SK-N-SH (cell line): ENCODE measurements at regions not wholly inside any gene's neighbourhood (a gene's known extent, or its start where the extent isn't known, plus 50 kb on each side); places are given as distances from the start of the nearest gene placed in this dataset.

Experiments used
- CTCF ChIA-PET: fragments of 300-600, 350-600 bp; formaldehyde crosslinking; extraction: SDS; loops from one replicate; lab custom pipeline; 2021; lab: Yijun Ruan, JAX
- POLR2A ChIA-PET: fragments of 350-600 bp; sonication (Branson Sonifier 250); formaldehyde crosslinking; extraction: SDS; loops from one replicate; lab custom pipeline; 2020; ENCODE audit warnings: antibody characterized with exemption, inconsistent platforms; lab: Yijun Ruan, JAX
- DNase-seq: peaks from one replicate; pipeline ENCODE4 v3.0.0; 2012
- H2AFZ ChIP-seq: fragments of 200-600 bp; sonication (generic); 2 replicates; pipeline ENCODE4 v1.8.1; 2016; ENCODE audit warnings: antibody characterized with exemption, mild to moderate bottlenecking, low read depth
- H3F3A ChIP-seq: fragments of 200-600 bp; sonication (generic); replicated peaks from 2 replicates; pipeline ENCODE3; 2016; ENCODE audit warnings: antibody characterized with exemption, mild to moderate bottlenecking; ENCODE audit not compliant: insufficient read depth
- H3K27ac ChIP-seq, 2 experiments: fragments of 200-500 bp in 1 of 2; fragments of 200-600 bp in 1 of 2; sonication (Bioruptor generic) in 1 of 2; sonication (generic), shearing (Covaris generic) in 1 of 2; 2 replicates each; pipeline versions ENCODE4 v1.5.1 to v1.6.1; 2014 to 2016; ENCODE audit warnings: low read depth in 2 of 2, inconsistent platforms in 1 of 2, low read length in 1 of 2, mild to moderate bottlenecking in 1 of 2, mixed read lengths in 1 of 2
- H3K27me3 ChIP-seq: fragments of 200-600 bp; sonication (generic), shearing (Covaris generic); 2 replicates; pipeline ENCODE4 v1.6.1; 2016; ENCODE audit warnings: mixed run types; ENCODE audit not compliant: insufficient read depth
- H3K36me3 ChIP-seq, 2 experiments: fragments of 200-500 bp in 1 of 2; fragments of 200-600 bp in 1 of 2; sonication (Bioruptor generic) in 1 of 2; sonication (generic) in 1 of 2; replicated peaks in 1 of 2; 2 replicates each; pipeline versions ENCODE3 to v1.5.1; 2014 to 2016; ENCODE audit warnings: low read length in 1 of 2, mild to moderate bottlenecking in 1 of 2; ENCODE audit not compliant: insufficient read depth in 2 of 2, control insufficient read depth in 1 of 2
- H3K4me1 ChIP-seq, 2 experiments: fragments of 200-500 bp in 1 of 2; fragments of 200-600 bp in 1 of 2; sonication (Bioruptor generic) in 1 of 2; sonication (generic), shearing (Covaris generic) in 1 of 2; 2 replicates each; pipeline versions ENCODE4 v1.5.1 to v1.6.1; 2014 to 2016; ENCODE audit warnings: low read depth in 1 of 2, low read length in 1 of 2, mixed run types in 1 of 2; ENCODE audit not compliant: insufficient read depth in 2 of 2, control insufficient read depth in 1 of 2
- H3K4me2 ChIP-seq: fragments of 200-600 bp; sonication (generic), shearing (Covaris generic); 2 replicates; pipeline ENCODE4 v1.6.1; 2017; ENCODE audit warnings: mixed run types
- H3K4me3 ChIP-seq, 2 experiments: fragments of 200-500 bp in 1 of 2; fragments of 200-600 bp in 1 of 2; sonication (Bioruptor generic) in 1 of 2; sonication (generic), shearing (Covaris generic) in 1 of 2; 2 replicates each; pipeline versions ENCODE4 v1.5.1 to v1.8.1; 2014 to 2016; ENCODE audit warnings: low read depth in 2 of 2, inconsistent platforms in 1 of 2, low read length in 1 of 2, mild to moderate bottlenecking in 1 of 2, mixed read lengths in 1 of 2, moderate library complexity in 1 of 2
- H3K79me2 ChIP-seq: fragments of 200-600 bp; sonication (generic); 2 replicates; pipeline ENCODE4 v1.8.1; 2017; ENCODE audit warnings: mild to moderate bottlenecking; ENCODE audit not compliant: insufficient read depth
- H3K9ac ChIP-seq: fragments of 200-600 bp; sonication (generic); 2 replicates; pipeline ENCODE4 v1.6.1; 2017; ENCODE audit warnings: mixed run types
- H3K9me2 ChIP-seq: fragments of 200-600 bp; sonication (generic); 2 replicates; pipeline ENCODE4 v1.6.1; 2017; ENCODE audit warnings: mixed run types
- H3K9me3 ChIP-seq: fragments of 200-600 bp; sonication (generic); 2 replicates; pipeline ENCODE4 v1.6.1; 2017; ENCODE audit warnings: mixed run types, mild to moderate bottlenecking, moderate library complexity
- H4K20me1 ChIP-seq: fragments of 200-600 bp; sonication (generic); 2 replicates; pipeline ENCODE4 v1.6.1; 2017; ENCODE audit warnings: mild to moderate bottlenecking, mixed run types; ENCODE audit not compliant: insufficient read depth
- EP300 ChIP-seq, 2 experiments: IDR thresholded peaks; 2 replicates each; pipeline versions ENCODE4 v1.4.0 to v1.6.1; 2012; ENCODE audit warnings: borderline replicate concordance in 1 of 2, low read depth in 1 of 2, low read length in 1 of 2
- EZH2phosphoT487 ChIP-seq: fragments of 200-600 bp; sonication (generic); IDR thresholded peaks from 2 replicates; pipeline ENCODE4 v1.6.1; 2017; ENCODE audit warnings: low read depth, mixed run types, mild to moderate bottlenecking, antibody characterized with exemption, moderate library complexity, borderline replicate concordance
- FOSL2 ChIP-seq: IDR thresholded peaks from 2 replicates; pipeline ENCODE4 v1.4.0; 2012; ENCODE audit warnings: low read depth, mild to moderate bottlenecking, moderate library complexity, borderline replicate concordance
- GABPA ChIP-seq: IDR thresholded peaks from 2 replicates; pipeline ENCODE4 v1.4.0; 2012; ENCODE audit warnings: low read depth, mild to moderate bottlenecking
- GATA2 ChIP-seq: sonication (generic); formaldehyde crosslinking; IDR thresholded peaks from 2 replicates; pipeline ENCODE4 v1.5.0; 2020; ENCODE audit warnings: mild to moderate bottlenecking, missing genetic modification reagents
- IRF3 ChIP-seq: fragments of 150-350 bp; IDR thresholded peaks from 2 replicates; pipeline ENCODE4 v1.6.1; 2016; ENCODE audit warnings: mild to moderate bottlenecking, low read depth, low read length
- JUND ChIP-seq: IDR thresholded peaks from 2 replicates; pipeline ENCODE4 v1.4.0; 2012
- MXI1 ChIP-seq: IDR thresholded peaks from 2 replicates; pipeline ENCODE4 v1.6.1; 2012; ENCODE audit warnings: mild to moderate bottlenecking, low read depth, low read length, improper control_type of control experiment
- NRF1 ChIP-seq: IDR thresholded peaks from 2 replicates; pipeline ENCODE4 v1.6.1; 2012; ENCODE audit warnings: low read depth, mild to moderate bottlenecking, low read length
- PBX3 ChIP-seq: IDR thresholded peaks from 2 replicates; pipeline ENCODE4; 2012
- POLR2AphosphoS5 ChIP-seq: IDR thresholded peaks from 2 replicates; pipeline ENCODE4 v1.6.1; 2012; ENCODE audit warnings: low read depth, low read length
- RAD21 ChIP-seq: IDR thresholded peaks from 2 replicates; pipeline ENCODE4 v1.6.1; 2012; ENCODE audit warnings: mild to moderate bottlenecking, low read length
- REST ChIP-seq: IDR thresholded peaks from 2 replicates; pipeline ENCODE4 v1.6.1; 2012; ENCODE audit warnings: mild to moderate bottlenecking, low read depth, low read length, moderate library complexity
- SIN3A ChIP-seq: IDR thresholded peaks from 2 replicates; pipeline ENCODE4 v1.6.1; 2012; ENCODE audit warnings: low read depth, mild to moderate bottlenecking, low read length, moderate library complexity, borderline replicate concordance
- TEAD4 ChIP-seq: IDR thresholded peaks from 2 replicates; pipeline ENCODE4 v1.4.0; 2012; ENCODE audit warnings: mild to moderate bottlenecking, borderline replicate concordance; ENCODE audit not compliant: insufficient read depth
- WGBS: methylation state at CpG from one replicate; pipeline ENCODE4 v1.1.6; 2017; ENCODE audit warnings: low lambda C conversion rate; 5-methylcytosine and 5-hydroxymethylcytosine counted together
- TF ChIP-seq, protein P1 (sequence below): fragments of 200-600 bp; sonication (generic); IDR thresholded peaks from 2 replicates; pipeline ENCODE4 v1.6.1; 2017; ENCODE audit warnings: antibody characterized with exemption, mild to moderate bottlenecking, moderate library complexity
- TF ChIP-seq, protein P2 (sequence below): fragments of 150-350 bp; IDR thresholded peaks from 2 replicates; pipeline ENCODE4 v1.6.1; 2017; ENCODE audit warnings: antibody characterized with exemption, low read length, low read depth, borderline replicate concordance
- TF ChIP-seq, protein P3 (sequence below): IDR thresholded peaks from 2 replicates; pipeline ENCODE4 v1.4.0; 2012; ENCODE audit warnings: low read depth

DNA sequence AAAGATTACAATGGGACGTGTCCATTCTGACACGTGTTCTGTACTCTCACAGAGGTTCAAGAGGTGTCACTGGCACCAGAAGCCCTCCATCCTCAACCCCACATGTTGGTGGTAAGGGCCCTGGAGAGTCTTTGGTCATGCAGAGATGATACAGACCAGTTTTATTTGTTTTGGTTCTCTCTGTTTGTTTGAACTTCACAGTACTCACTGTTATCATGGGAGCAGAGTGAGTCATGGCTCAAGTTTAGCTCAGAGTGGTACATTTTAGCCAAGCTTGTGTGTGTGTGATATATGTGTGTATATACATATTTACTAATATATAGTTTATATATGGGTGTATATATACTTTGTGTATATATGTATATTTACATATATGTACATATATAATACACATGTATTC is 935.6 kb downstream of the GRID1 start (continued):
- TF ChIP-seq, protein P1, sequence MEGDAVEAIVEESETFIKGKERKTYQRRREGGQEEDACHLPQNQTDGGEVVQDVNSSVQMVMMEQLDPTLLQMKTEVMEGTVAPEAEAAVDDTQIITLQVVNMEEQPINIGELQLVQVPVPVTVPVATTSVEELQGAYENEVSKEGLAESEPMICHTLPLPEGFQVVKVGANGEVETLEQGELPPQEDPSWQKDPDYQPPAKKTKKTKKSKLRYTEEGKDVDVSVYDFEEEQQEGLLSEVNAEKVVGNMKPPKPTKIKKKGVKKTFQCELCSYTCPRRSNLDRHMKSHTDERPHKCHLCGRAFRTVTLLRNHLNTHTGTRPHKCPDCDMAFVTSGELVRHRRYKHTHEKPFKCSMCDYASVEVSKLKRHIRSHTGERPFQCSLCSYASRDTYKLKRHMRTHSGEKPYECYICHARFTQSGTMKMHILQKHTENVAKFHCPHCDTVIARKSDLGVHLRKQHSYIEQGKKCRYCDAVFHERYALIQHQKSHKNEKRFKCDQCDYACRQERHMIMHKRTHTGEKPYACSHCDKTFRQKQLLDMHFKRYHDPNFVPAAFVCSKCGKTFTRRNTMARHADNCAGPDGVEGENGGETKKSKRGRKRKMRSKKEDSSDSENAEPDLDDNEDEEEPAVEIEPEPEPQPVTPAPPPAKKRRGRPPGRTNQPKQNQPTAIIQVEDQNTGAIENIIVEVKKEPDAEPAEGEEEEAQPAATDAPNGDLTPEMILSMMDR = no peak
- TF ChIP-seq TEAD4 (no peak), POLR2AphosphoS5 (no peak), PBX3 (no peak), NRF1 (no peak), EP300 (IDR thresholded peaks at IDR 0.05; ENCODE audit: borderline replicate concordance in 1 of 2, low read depth in 1 of 2, low read length in 1 of 2) (no peak), IRF3 (no peak)
- TF ChIP-seq, protein P2, sequence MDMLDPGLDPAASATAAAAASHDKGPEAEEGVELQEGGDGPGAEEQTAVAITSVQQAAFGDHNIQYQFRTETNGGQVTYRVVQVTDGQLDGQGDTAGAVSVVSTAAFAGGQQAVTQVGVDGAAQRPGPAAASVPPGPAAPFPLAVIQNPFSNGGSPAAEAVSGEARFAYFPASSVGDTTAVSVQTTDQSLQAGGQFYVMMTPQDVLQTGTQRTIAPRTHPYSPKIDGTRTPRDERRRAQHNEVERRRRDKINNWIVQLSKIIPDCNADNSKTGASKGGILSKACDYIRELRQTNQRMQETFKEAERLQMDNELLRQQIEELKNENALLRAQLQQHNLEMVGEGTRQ = no peak

- H3K79me2 ChIP-seq = no peaks in the 10 kb centered on the region
- H3K4me2 ChIP-seq = no peak overlapping the region
- WGBS = 63% methylated on average over 7 of the region's 7 CpGs
- H3K36me3 ChIP-seq = no peaks in the 10 kb centered on the region
- ChIA-PET CTCF (no interaction called here), POLR2A (no interaction called here)
- H2AFZ ChIP-seq = no peak overlapping the region
- DNase-seq = no peak
- H3F3A ChIP-seq = no peaks in the 10 kb centered on the region
- no peak overlapping the region for H3K27ac ChIP-seq
- H3K4me3 ChIP-seq = no peak overlapping the region
- peaks cover 0 to 8% of the 10 kb centered on the region in 2 experiments; a peak in 1 of 4 replicates for H3K4me1 ChIP-seq
- H3K9ac ChIP-seq = no peak overlapping the region
- H3K27me3 ChIP-seq = no peaks in the 10 kb centered on the region
- H4K20me1 ChIP-seq = no peaks in the 10 kb centered on the region
- no peaks in the 10 kb centered on the region for H3K9me2 ChIP-seq
- no peak for TF ChIP-seq GABPA
- TF ChIP-seq SIN3A = no peak
- no peak for TF ChIP-seq FOSL2
- TF ChIP-seq GATA2 (CRISPR knock-in tag) = no peak
- TF ChIP-seq EZH2phosphoT487 = no peak
- no peak for TF ChIP-seq REST
- TF ChIP-seq IRF3 = no peak
- TF ChIP-seq MXI1 = no peak
- TF ChIP-seq, protein P2 = no peak
- TF ChIP-seq, protein P3, sequence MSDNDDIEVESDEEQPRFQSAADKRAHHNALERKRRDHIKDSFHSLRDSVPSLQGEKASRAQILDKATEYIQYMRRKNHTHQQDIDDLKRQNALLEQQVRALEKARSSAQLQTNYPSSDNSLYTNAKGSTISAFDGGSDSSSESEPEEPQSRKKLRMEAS = no peak
- TF ChIP-seq RAD21 = no peak
- TF ChIP-seq TEAD4 = no peak
- no peak for TF ChIP-seq JUND
- H3K9me3 ChIP-seq = no peaks in the 10 kb centered on the region
Observed at GRCh38 chr10:85433248-85433647, 933.3 kb downstream of the GRID1 start.
